IPS-20b (cell line): ENCODE measurements at regions not wholly inside any gene's neighbourhood (a gene's known extent, or its start where the extent isn't known, plus 50 kb on each side); places are given as distances from the start of the nearest gene placed in this dataset.

ENCODE experiments used
- H3K27ac ChIP-seq: one replicate; pipeline ENCODE4 v1.5.1; 2013; ENCODE audit warnings: low read length
- H3K27me3 ChIP-seq: 2 replicates; pipeline ENCODE4 v1.6.1; 2013; ENCODE audit warnings: mild to moderate bottlenecking, low read length, inconsistent platforms; ENCODE audit not compliant: insufficient read depth
- H3K36me3 ChIP-seq: 2 replicates; pipeline ENCODE4 v1.6.1; 2013; ENCODE audit warnings: low read depth, mild to moderate bottlenecking, inconsistent platforms, low read length, moderate library complexity; ENCODE audit not compliant: insufficient read depth
- H3K4me1 ChIP-seq: 2 replicates; pipeline ENCODE4 v1.6.1; 2013; ENCODE audit warnings: mild to moderate bottlenecking, control low read depth, inconsistent platforms, low read length, moderate library complexity; ENCODE audit not compliant: insufficient read depth
- H3K4me3 ChIP-seq: 2 replicates; pipeline ENCODE4 v1.5.1; 2013; ENCODE audit warnings: mild to moderate bottlenecking, low read length, inconsistent platforms
- H3K9ac ChIP-seq: 2 replicates; pipeline ENCODE4 v1.6.1; 2013; ENCODE audit warnings: low read depth, mild to moderate bottlenecking, inconsistent platforms, low read length, moderate library complexity
- H3K9me3 ChIP-seq: 2 replicates; pipeline ENCODE4 v1.6.1; 2013; ENCODE audit warnings: mild to moderate bottlenecking, low read depth, low read length, inconsistent platforms; ENCODE audit not compliant: insufficient read depth

- no peak overlapping the region for H3K27ac ChIP-seq
- H3K9me3 ChIP-seq: no peaks in the 10 kb centered on the region
Measured at GRCh38 chr18:39741755-39742466, 2176.3 kb upstream of the CELF4 start.

DNA sequence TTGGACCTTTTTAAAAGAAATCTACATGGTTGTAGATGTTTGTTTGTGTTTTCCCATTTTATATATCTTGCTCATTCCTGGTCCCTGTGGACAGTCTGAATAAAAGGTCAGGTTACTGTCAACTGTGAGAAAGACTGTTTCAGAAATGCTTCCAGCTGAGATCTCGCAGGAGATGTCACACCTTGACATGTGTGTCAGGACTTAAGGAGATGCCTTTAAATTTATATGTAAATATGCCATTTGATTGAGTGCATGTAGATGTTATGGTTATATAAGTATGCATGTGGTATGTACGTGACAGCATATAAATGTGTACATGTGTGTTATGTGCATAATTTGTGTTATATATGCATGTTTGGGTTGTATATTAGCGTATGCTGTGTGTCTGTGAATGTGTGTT, 2172.3 kb upstream of the CELF4 start:
- Histone ChIP-seq H3K27me3 (no peaks in the 10 kb centered on the region), H3K9ac (no peak overlapping the region), H3K9me3 (no peaks in the 10 kb centered on the region), H3K36me3 (no peaks in the 10 kb centered on the region), H3K27ac (no peak overlapping the region), H3K4me3 (no peak overlapping the region), H3K4me1 (no peaks in the 10 kb centered on the region)

More at GRCh38 chr18:39741755-39742466, 2176.3 kb upstream of the CELF4 start:
- Histone ChIP-seq H3K9ac (no peak overlapping the region), H3K4me1 (no peaks in the 10 kb centered on the region), H3K4me3 (no peak overlapping the region), H3K27me3 (no peaks in the 10 kb centered on the region), H3K36me3 (no peaks in the 10 kb centered on the region)

DNA sequence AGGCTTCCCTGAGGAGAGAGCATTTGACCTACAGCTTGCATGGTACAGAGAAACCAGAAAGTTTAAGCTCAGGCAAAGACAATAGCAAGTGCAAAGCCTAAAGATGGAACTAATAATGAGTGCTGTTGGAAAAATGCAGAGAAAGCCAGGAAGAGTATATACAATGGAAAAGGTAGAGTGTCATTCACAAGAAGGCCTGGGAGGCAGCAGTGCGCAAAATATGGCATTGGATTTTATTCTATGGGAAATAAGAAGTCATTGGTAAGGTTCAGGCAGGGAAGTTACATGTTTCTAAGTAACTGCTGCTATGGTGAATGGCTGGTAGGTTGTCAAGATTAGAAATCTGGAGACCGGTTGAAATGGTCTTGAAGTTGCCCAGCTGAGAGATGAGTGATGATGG, 2167.3 kb upstream of the CELF4 start:
- H3K9ac ChIP-seq: no peak overlapping the region
- H3K36me3 ChIP-seq: no peaks in the 10 kb centered on the region
- H3K4me3 ChIP-seq: no peak overlapping the region
- H3K9me3 ChIP-seq: no peaks in the 10 kb centered on the region
- H3K4me1 ChIP-seq: peaks cover 11% of the 10 kb centered on the region
- no peaks in the 10 kb centered on the region for H3K27me3 ChIP-seq
- no peak overlapping the region for H3K27ac ChIP-seq

DNA sequence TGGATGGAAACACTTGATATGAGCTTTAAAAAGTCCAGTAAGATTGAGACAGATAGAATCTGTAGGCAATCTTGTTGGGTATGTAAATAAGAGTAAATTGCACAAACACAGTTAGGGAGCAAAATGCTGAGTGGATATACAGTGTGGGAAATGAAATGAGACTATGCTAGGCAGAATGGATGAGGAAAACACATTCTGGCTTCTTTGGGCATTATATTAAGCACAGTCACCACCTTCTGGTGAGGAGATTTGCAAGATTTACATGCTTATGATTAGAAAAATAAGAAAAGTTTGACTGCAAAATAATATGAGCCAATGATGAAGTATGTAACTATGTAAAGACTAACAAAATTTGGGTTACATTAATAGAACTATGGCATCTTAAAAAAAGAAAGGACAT, 2165.0 kb upstream of the CELF4 start:
- Histone ChIP-seq H3K36me3 (no peaks in the 10 kb centered on the region), H3K9me3 (no peaks in the 10 kb centered on the region), H3K4me3 (no peak overlapping the region), H3K9ac (no peak overlapping the region), H3K27me3 (no peaks in the 10 kb centered on the region), H3K4me1 (peaks cover 11% of the 10 kb centered on the region), H3K27ac (no peak overlapping the region)

GRCh38 chr18:39724652-39725051, 2159.1 kb upstream of the CELF4 start:
- Histone ChIP-seq H3K36me3 (no peaks in the 10 kb centered on the region), H3K27ac (no peak overlapping the region), H3K4me1 (no peaks in the 10 kb centered on the region), H3K9me3 (no peaks in the 10 kb centered on the region), H3K9ac (no peak overlapping the region), H3K4me3 (no peak overlapping the region), H3K27me3 (no peaks in the 10 kb centered on the region)

DNA sequence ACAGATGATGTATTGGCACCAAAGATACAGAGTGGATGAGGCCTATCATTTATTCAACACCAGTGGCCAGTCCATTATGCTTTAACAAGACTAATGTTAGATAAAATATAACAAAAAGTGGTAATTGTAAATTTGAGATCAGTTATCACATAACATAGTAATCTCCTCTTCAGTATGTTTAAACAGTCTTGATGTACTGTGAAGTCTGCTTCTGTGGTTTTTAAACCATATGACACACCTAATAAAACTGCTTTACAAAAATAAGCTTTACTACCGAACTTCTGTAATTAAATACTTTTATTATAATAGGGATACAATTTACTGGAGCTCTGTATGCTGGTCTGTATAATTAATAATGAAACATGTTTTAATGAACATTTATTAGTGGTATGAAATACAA, 2156.1 kb upstream of the CELF4 start:
- no peaks in the 10 kb centered on the region for H3K36me3 ChIP-seq
- H3K4me1 ChIP-seq: no peaks in the 10 kb centered on the region
- H3K27ac ChIP-seq: no peak overlapping the region
- H3K9me3 ChIP-seq: no peaks in the 10 kb centered on the region
- no peak overlapping the region for H3K4me3 ChIP-seq
- no peaks in the 10 kb centered on the region for H3K27me3 ChIP-seq
- H3K9ac ChIP-seq: no peak overlapping the region

- Histone ChIP-seq H3K9me3 (no peaks in the 10 kb centered on the region), H3K9ac (no peak overlapping the region), H3K4me3 (no peak overlapping the region), H3K27ac (no peak overlapping the region), H3K27me3 (no peaks in the 10 kb centered on the region), H3K36me3 (no peaks in the 10 kb centered on the region), H3K4me1 (no peaks in the 10 kb centered on the region)
Measured at GRCh38 chr18:39713961-39714360, 2148.4 kb upstream of the CELF4 start.

DNA sequence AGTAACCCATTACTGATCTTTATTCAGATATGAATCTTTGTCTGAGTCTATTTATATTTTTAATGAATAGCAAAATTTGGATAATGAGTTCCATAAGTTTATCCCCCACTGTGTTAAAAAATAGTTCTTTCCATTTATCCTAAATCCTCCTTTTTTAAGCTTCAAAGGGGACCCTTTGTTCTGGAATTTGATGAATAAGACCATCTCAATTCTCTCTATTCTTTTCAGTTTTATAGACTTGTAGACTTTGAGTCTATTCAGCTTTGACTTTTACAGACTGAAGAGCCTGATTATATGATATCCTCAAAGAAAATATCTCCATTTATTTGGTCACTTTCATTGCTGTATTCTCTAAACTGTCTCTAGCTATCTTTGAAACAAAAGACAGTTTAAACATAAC, 2146.1 kb upstream of the CELF4 start:
- Histone ChIP-seq H3K9ac (no peak overlapping the region), H3K36me3 (no peaks in the 10 kb centered on the region), H3K9me3 (no peaks in the 10 kb centered on the region), H3K27ac (no peak overlapping the region), H3K4me1 (no peaks in the 10 kb centered on the region), H3K27me3 (no peaks in the 10 kb centered on the region), H3K4me3 (no peak overlapping the region)

DNA sequence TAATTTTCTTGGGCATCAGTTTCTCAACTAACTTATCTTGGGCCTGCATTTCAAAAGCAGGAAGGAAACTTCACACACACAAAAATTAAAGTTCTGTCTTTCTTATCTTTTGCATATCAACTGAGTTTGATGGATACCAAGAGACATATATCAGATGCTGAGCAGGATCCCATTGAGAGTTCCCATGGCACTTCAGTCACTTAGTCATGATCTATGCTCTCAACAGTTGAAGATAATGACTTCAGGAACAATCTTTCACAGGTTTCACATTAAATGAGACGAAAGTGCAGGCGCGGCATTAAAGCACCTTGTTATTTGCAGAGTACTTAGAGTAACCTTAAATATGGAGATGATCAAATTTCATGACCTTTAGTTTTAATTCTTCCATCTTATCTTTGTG, 2139.8 kb upstream of the CELF4 start:
- H3K27ac ChIP-seq: no peak overlapping the region
- H3K9ac ChIP-seq: no peak overlapping the region

DNA sequence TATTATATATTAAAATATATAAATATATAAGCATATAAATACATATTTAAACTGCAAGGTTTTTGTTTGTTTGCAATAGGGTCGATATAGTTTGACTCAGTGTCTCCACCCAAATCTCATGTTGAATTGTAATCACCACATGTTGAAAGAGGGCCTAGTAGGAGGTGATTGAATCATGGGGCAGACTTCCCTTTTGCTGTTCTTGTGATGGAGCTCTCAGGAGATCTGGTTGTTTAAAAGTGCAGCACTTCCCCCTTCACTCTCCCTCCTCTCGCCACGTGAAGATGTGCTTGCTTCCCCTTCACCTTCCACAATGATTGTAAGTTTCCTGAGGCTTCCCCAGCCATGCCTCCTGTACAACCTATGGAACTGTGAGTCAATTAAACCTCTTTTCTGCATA, 2137.3 kb upstream of the CELF4 start:
- Histone ChIP-seq H3K4me3 (no peak overlapping the region), H3K27me3 (no peaks in the 10 kb centered on the region), H3K9me3 (no peaks in the 10 kb centered on the region), H3K4me1 (no peaks in the 10 kb centered on the region), H3K27ac (no peak overlapping the region), H3K36me3 (no peaks in the 10 kb centered on the region), H3K9ac (no peak overlapping the region)

More for the DNA sequence above, 2139.8 kb upstream of the CELF4 start:
- Histone ChIP-seq H3K4me3 (no peak overlapping the region), H3K4me1 (no peaks in the 10 kb centered on the region), H3K9me3 (no peaks in the 10 kb centered on the region), H3K27me3 (no peaks in the 10 kb centered on the region), H3K36me3 (no peaks in the 10 kb centered on the region)

DNA sequence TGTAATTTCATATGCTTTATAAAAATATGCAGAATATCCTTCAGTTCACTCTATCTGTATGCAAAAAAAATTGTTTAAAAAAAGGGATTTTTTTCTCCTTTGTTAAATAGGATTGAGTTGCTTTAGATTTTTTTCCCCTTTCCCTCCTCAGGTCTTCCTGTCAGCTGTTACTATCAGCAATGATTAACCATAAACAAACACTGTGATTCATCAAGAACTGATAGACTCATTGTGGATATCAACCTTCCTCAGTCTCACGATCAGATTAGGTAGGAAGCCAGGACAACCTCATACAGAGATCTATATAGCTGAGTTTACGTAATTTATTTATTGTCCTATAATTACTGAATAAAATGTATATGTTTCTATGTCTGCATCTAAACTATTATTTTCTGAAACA, 2136.2 kb upstream of the CELF4 start:
- Histone ChIP-seq H3K9me3 (no peaks in the 10 kb centered on the region), H3K4me3 (no peak overlapping the region), H3K4me1 (no peaks in the 10 kb centered on the region), H3K27ac (no peak overlapping the region), H3K9ac (no peak overlapping the region), H3K36me3 (no peaks in the 10 kb centered on the region), H3K27me3 (no peaks in the 10 kb centered on the region)

DNA sequence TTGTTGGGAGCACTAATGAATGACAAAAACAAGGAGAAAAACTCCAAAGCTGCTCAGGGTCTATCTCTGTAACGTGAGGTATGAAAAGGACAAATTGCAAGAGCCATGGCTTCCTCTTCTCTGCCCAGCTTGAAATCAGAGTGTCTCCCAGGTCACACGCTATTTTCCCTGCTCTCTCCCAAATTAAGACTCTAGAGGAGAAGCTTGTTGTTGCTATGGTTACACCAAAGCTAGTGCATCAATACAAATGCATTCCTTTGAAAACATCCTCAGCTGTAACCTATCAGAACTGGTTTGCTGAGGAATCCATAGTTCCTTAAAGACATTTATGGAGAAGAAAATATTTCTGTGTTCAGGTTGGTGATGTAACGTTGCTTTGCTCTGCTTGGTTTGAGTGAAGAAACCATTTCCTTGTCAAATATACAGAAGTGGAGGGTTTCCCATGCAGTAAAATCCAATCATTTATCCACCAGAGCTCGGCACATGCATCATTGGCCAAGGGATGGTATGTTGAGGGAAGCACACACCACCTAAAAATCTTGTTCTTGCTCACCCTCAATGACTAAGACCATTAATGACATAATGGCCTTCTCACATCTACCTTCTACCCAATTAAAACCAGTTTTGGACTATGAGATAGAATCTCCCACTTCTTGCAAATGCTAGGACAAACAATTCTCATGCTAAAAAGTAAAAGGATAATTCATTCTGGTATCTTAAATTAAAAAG, 2135.6 kb upstream of the CELF4 start:
- no peak overlapping the region for H3K9ac ChIP-seq
- no peaks in the 10 kb centered on the region for H3K36me3 ChIP-seq
- no peak overlapping the region for H3K27ac ChIP-seq
- no peak overlapping the region for H3K4me3 ChIP-seq
- no peaks in the 10 kb centered on the region for H3K9me3 ChIP-seq
- no peaks in the 10 kb centered on the region for H3K4me1 ChIP-seq
- no peaks in the 10 kb centered on the region for H3K27me3 ChIP-seq
